ENCODE measurements at regions not wholly inside any gene's neighbourhood (a gene's known extent, or its start where the extent isn't known, plus 50 kb on each side); places are given as distances from the start of the nearest gene placed in this dataset.

DNA sequence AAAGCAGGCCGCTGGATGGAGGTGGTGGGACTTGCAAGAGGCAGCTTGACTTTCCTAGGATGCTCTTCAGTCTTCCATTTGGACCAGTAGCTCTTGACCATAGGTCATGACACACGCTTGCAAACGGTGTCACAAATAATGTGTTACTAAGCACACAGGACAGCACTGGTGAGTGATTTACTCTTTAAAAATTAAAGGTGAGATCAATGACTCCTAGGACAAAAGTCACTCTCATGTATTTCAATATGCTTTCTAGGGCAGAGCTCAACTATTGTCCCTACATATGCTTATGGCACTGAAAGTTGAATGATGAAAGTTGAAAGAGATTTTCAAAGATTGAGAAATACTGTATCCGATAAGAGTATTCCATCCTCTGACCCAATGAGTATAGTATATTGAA is 496.7 kb downstream of the EBF1 start:
- no peaks in the 10 kb centered on the region for H3K36me3 Mint-ChIP-seq
- H3K4me1 Mint-ChIP-seq = no peaks in the 10 kb centered on the region
- ATAC-seq (no peak), DNase-seq (ENCODE audit: low spot score) (no peak)
- no peak overlapping the region for H3K4me3 Mint-ChIP-seq
- H3K27me3 Mint-ChIP-seq (ENCODE audit: low read depth) = no peaks in the 10 kb centered on the region
- ChIA-PET CTCF (interaction anchor here (0.8 kb wide), 1 partner anchor 75 kb away, joined by 3 read pairs; no protein-coding TSS in a partner anchor), POLR2A (no interaction called here)
- H3K9me3 Mint-ChIP-seq = peaks cover 11% of the 10 kb centered on the region
- no peak overlapping the region for H3K27ac Mint-ChIP-seq
- TF ChIP-seq FOXK1 (CRISPR knock-in tag; IDR thresholded peaks at IDR 0.05) (no peak), TP53 (CRISPR knock-in tag; IDR thresholded peaks at IDR 0.05) (no peak), ZNF263 (CRISPR knock-in tag; IDR thresholded peaks at IDR 0.05; ENCODE audit: low read depth) (no peak), NR1H2 (CRISPR knock-in tag; IDR thresholded peaks at IDR 0.05) (no peak)

DNA sequence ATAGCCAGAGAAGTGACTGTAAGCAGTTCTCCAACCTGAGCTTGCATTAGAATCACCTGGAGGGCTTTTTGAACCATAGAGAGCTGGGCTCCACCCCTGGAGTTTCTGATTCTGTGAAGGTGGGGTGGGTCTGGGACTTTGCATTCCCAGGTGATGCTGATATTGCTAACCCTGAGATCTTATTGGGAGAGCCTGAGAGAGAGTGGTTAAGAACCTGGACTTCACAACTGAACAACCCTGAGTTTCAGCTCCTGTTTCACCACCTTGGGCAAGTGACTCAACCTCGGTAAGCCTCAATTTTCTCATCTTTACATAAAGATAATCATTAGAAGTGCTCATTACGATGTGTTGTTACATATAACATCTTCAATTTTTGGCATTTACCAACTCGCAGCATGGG is 498.6 kb downstream of the EBF1 start:
- Mint-ChIP-seq H3K36me3 (no peaks in the 10 kb centered on the region), H3K9me3 (peaks cover 14% of the 10 kb centered on the region), H3K27ac (no peak overlapping the region), H3K4me1 (no peaks in the 10 kb centered on the region), H3K27me3 (ENCODE audit: low read depth) (no peaks in the 10 kb centered on the region), H3K4me3 (no peak overlapping the region)
- DNase-seq (ENCODE audit: low spot score) (no peak), ATAC-seq (no peak)
- no peak for TF ChIP-seq FOXP1 (CRISPR knock-in tag; IDR thresholded peaks at IDR 0.05; ENCODE audit: borderline replicate concordance)
- TF ChIP-seq TEAD1 (CRISPR knock-in tag; IDR thresholded peaks at IDR 0.05) = no peak
- TF ChIP-seq, protein P1, sequence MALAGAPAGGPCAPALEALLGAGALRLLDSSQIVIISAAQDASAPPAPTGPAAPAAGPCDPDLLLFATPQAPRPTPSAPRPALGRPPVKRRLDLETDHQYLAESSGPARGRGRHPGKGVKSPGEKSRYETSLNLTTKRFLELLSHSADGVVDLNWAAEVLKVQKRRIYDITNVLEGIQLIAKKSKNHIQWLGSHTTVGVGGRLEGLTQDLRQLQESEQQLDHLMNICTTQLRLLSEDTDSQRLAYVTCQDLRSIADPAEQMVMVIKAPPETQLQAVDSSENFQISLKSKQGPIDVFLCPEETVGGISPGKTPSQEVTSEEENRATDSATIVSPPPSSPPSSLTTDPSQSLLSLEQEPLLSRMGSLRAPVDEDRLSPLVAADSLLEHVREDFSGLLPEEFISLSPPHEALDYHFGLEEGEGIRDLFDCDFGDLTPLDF (CRISPR knock-in tag; IDR thresholded peaks at IDR 0.05) = no peak
- no peak for TF ChIP-seq ZNF219 (CRISPR knock-in tag; IDR thresholded peaks at IDR 0.05; ENCODE audit: borderline replicate concordance)
- no peak for TF ChIP-seq ZNF671 (CRISPR knock-in tag; IDR thresholded peaks at IDR 0.05)
- no peak for TF ChIP-seq HMGA2 (CRISPR knock-in tag; IDR thresholded peaks at IDR 0.05)
- TF ChIP-seq, protein P2, sequence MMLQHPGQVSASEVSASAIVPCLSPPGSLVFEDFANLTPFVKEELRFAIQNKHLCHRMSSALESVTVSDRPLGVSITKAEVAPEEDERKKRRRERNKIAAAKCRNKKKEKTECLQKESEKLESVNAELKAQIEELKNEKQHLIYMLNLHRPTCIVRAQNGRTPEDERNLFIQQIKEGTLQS (CRISPR knock-in tag; conservative IDR thresholded peaks at IDR 0.05) = no peak
- TF ChIP-seq NR3C1 (CRISPR knock-in tag; conservative IDR thresholded peaks at IDR 0.05; ENCODE audit: low read depth) = no peak
- no peak for TF ChIP-seq EMX1 (CRISPR knock-in tag; IDR thresholded peaks at IDR 0.05)
- TF ChIP-seq USF2 (CRISPR knock-in tag; IDR thresholded peaks at IDR 0.05) = no peak
- TF ChIP-seq CBFB (CRISPR knock-in tag; IDR thresholded peaks at IDR 0.05; ENCODE audit: low read depth) = no peak
- CTCF ChIA-PET = no interaction called here
- POLR2A ChIA-PET = interaction anchor here (0.6 kb wide), 1 partner anchor 580 kb away, joined by 3 read pairs; no protein-coding TSS in a partner anchor

GRCh38 chr5:158600679-158601078 is 499.0 kb downstream of the EBF1 start:
- Mint-ChIP-seq H3K27me3 (ENCODE audit: low read depth) (no peaks in the 10 kb centered on the region), H3K36me3 (no peaks in the 10 kb centered on the region), H3K27ac (no peak overlapping the region), H3K4me1 (no peaks in the 10 kb centered on the region), H3K4me3 (no peak overlapping the region), H3K9me3 (peaks cover 12% of the 10 kb centered on the region)
- DNase-seq (ENCODE audit: low spot score) (no peak), ATAC-seq (no peak)
- CTCF ChIA-PET = interaction anchor here (0.6 kb wide), 1 partner anchor 78 kb away, joined by 4 read pairs; no protein-coding TSS in a partner anchor
- no peak for TF ChIP-seq ATF1 (CRISPR knock-in tag; IDR thresholded peaks at IDR 0.05)
- TF ChIP-seq ZNF423 (CRISPR knock-in tag; IDR thresholded peaks at IDR 0.05) = no peak
- no peak for TF ChIP-seq ZNF263 (CRISPR knock-in tag; IDR thresholded peaks at IDR 0.05; ENCODE audit: low read depth)
- no peak for TF ChIP-seq NFE2L1 (CRISPR knock-in tag; IDR thresholded peaks at IDR 0.05)
- TF ChIP-seq CTCF (IDR thresholded peaks at IDR 0.05) = no peak
- TF ChIP-seq OVOL2 (CRISPR knock-in tag; IDR thresholded peaks at IDR 0.05; ENCODE audit: borderline replicate concordance) = no peak
- no peak for TF ChIP-seq NR2C2 (CRISPR knock-in tag; IDR thresholded peaks at IDR 0.05)
- TF ChIP-seq FOXK1 (CRISPR knock-in tag; IDR thresholded peaks at IDR 0.05) = no peak
- TF ChIP-seq, protein P3, sequence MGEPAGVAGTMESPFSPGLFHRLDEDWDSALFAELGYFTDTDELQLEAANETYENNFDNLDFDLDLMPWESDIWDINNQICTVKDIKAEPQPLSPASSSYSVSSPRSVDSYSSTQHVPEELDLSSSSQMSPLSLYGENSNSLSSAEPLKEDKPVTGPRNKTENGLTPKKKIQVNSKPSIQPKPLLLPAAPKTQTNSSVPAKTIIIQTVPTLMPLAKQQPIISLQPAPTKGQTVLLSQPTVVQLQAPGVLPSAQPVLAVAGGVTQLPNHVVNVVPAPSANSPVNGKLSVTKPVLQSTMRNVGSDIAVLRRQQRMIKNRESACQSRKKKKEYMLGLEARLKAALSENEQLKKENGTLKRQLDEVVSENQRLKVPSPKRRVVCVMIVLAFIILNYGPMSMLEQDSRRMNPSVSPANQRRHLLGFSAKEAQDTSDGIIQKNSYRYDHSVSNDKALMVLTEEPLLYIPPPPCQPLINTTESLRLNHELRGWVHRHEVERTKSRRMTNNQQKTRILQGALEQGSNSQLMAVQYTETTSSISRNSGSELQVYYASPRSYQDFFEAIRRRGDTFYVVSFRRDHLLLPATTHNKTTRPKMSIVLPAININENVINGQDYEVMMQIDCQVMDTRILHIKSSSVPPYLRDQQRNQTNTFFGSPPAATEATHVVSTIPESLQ (CRISPR knock-in tag; IDR thresholded peaks at IDR 0.05) = no peak
- TF ChIP-seq, protein P4, sequence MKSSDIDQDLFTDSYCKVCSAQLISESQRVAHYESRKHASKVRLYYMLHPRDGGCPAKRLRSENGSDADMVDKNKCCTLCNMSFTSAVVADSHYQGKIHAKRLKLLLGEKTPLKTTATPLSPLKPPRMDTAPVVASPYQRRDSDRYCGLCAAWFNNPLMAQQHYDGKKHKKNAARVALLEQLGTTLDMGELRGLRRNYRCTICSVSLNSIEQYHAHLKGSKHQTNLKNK (CRISPR knock-in tag; IDR thresholded peaks at IDR 0.05) = no peak
- no peak for TF ChIP-seq NR3C1 (CRISPR knock-in tag; conservative IDR thresholded peaks at IDR 0.05; ENCODE audit: low read depth)
- no peak for TF ChIP-seq NFATC4 (CRISPR knock-in tag; IDR thresholded peaks at IDR 0.05)
- no peak for TF ChIP-seq JUN (CRISPR knock-in tag; IDR thresholded peaks at IDR 0.05)
- TF ChIP-seq SMAD3 (CRISPR knock-in tag; IDR thresholded peaks at IDR 0.05; ENCODE audit: borderline replicate concordance) = no peak
- TF ChIP-seq FOXP1 (CRISPR knock-in tag; IDR thresholded peaks at IDR 0.05; ENCODE audit: borderline replicate concordance) = no peak
- TF ChIP-seq ZNF317 (CRISPR knock-in tag; IDR thresholded peaks at IDR 0.05; ENCODE audit: borderline replicate concordance, low read depth) = no peak
- POLR2A ChIA-PET = no interaction called here

All from WTC11 (cell line).